Ascending aorta (tissue), 2 donors: ENCODE measurements at regions not wholly inside any gene's neighbourhood (a gene's known extent, or its start where the extent isn't known, plus 50 kb on each side); places are given as distances from the start of the nearest gene placed in this dataset.

Source experiments
- DNase-seq, 2 donors: peaks; one replicate each; pipeline ENCODE4 v3.0.0-alpha.2; 2019; ENCODE audit warnings: low spot score in 2 of 2
- H3K27ac ChIP-seq, 2 donors: fragments of 200-600 bp; sonication (generic); one replicate each; pipeline ENCODE4 v1.5.1; 2016 to 2017; ENCODE audit warnings: mild to moderate bottlenecking in 1 of 2
- H3K27me3 ChIP-seq: fragments of 200-600 bp; sonication (generic); one replicate; pipeline ENCODE4 v1.5.1; 2017
- H3K36me3 ChIP-seq, 2 donors: fragments of 200-600 bp; sonication (generic); one replicate each; pipeline ENCODE4 v1.5.1; 2016
- H3K4me1 ChIP-seq, 2 donors: fragments of 200-600 bp; sonication (generic); one replicate each; pipeline ENCODE4 v1.5.1; 2016 to 2017; ENCODE audit warnings: mild to moderate bottlenecking in 1 of 2
- H3K4me3 ChIP-seq, 2 donors: fragments of 200-600 bp; sonication (generic); one replicate each; pipeline ENCODE4 v1.5.1; 2016 to 2017; ENCODE audit warnings: mild to moderate bottlenecking in 1 of 2
- H3K9me3 ChIP-seq, 2 donors: fragments of 200-600 bp; sonication (generic); one replicate each; pipeline ENCODE4 v1.5.1; 2016
- intact Hi-C: fragments of 100-400 bp; cut with DNase I; formaldehyde crosslinking; loops from one replicate; pipeline ENCODE4 v1.15.1; 2023
- TF ChIP-seq, protein P1 (sequence below), 3 experiments: fragments of 200-600 bp in 2 of 3; fragments of 450-650 bp in 1 of 3; sonication (generic) in 2 of 3; IDR thresholded peaks; one replicate each; pipeline ENCODE4 v1.5.1; 2016 to 2019; ENCODE audit warnings: antibody characterized with exemption in 3 of 3, mild to moderate bottlenecking in 1 of 3, moderate library complexity in 1 of 3

DNA sequence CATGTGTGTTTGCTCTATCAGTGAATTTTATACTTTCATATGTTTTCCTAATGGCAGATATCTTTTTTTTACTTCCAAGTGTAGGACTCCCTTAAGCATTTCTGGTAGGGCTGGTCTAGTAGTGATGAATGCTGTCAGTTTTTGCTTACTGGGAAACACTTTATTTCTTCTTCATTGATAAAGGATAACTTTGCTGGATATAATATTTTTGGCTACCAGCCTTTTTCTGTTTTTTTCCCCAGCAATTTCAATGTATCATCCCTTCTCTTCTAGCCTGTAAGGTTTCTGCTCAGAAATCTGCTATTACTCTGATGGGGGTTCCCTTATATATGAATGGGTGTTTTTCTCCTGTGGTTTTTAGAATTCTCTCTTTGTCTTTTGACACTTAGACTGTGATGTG is 980.6 kb upstream of the PIK3C3 start:
- H3K4me1 ChIP-seq, result no peaks in the 10 kb centered on the region
- no peak overlapping the region for H3K4me3 ChIP-seq
- H3K9me3 ChIP-seq, result no peaks in the 10 kb centered on the region
- no peaks in the 10 kb centered on the region for H3K27me3 ChIP-seq
- TF ChIP-seq, protein P1, sequence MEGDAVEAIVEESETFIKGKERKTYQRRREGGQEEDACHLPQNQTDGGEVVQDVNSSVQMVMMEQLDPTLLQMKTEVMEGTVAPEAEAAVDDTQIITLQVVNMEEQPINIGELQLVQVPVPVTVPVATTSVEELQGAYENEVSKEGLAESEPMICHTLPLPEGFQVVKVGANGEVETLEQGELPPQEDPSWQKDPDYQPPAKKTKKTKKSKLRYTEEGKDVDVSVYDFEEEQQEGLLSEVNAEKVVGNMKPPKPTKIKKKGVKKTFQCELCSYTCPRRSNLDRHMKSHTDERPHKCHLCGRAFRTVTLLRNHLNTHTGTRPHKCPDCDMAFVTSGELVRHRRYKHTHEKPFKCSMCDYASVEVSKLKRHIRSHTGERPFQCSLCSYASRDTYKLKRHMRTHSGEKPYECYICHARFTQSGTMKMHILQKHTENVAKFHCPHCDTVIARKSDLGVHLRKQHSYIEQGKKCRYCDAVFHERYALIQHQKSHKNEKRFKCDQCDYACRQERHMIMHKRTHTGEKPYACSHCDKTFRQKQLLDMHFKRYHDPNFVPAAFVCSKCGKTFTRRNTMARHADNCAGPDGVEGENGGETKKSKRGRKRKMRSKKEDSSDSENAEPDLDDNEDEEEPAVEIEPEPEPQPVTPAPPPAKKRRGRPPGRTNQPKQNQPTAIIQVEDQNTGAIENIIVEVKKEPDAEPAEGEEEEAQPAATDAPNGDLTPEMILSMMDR (IDR thresholded peaks at IDR 0.05), result no peak
- H3K36me3 ChIP-seq, result no peaks in the 10 kb centered on the region
- no peak overlapping the region for H3K27ac ChIP-seq
- no peak for DNase-seq
- intact Hi-C loops, result no loop called here

DNA sequence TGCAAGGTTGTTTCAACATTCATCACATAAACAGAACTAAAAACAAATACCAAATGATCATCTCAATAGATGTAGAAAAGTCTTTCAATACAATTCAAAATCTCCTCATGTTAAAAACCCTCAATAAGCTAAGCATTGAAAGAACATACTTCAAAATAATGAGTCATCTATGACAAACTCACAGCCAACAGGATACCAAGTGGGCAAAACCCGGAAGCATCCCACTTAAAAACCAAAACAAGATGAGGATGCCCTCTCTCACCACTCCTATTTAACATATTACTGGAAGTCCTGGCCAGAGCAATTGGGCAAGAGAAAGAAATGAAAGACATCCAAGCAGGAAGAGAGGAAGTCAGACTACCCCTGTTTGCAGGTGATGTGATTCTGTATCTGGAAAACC is 992.2 kb upstream of the PIK3C3 start:
- Histone ChIP-seq H3K4me1 (no peaks in the 10 kb centered on the region), H3K36me3 (no peaks in the 10 kb centered on the region), H3K27ac (no peak overlapping the region), H3K9me3 (no peaks in the 10 kb centered on the region), H3K4me3 (no peak overlapping the region), H3K27me3 (no peaks in the 10 kb centered on the region)
- intact Hi-C loops, result no loop called here
- no peak for DNase-seq
- TF ChIP-seq, protein P1 (IDR thresholded peaks at IDR 0.05), result no peak

DNA sequence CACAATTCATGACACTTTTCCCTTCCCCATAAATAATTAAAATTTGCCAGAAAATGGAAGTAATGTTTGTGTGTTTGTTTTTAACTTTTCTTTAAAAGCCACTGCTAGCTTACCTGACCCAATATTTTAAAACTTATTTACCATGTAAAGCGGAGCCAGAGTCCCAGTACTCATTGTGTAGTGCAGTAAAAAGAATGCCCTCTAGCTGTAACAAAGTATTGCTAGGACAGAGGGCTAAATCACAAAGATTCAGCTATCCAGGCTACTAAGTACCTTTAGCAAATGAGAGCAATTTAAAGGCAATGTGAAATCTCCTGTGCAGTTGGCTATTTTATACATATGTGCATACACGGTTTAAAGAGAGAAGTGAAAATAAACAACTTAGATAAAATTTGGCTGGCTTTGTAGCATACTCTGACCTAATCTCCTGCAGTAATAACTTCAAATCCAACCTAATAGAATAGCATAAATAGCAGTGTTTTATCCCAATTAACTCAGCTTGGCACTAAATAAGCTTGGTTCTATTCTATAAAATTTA is 997.4 kb upstream of the PIK3C3 start:
- Histone ChIP-seq H3K4me1 (no peaks in the 10 kb centered on the region), H3K27me3 (no peaks in the 10 kb centered on the region)
- DNase-seq, result no peak

DNA sequence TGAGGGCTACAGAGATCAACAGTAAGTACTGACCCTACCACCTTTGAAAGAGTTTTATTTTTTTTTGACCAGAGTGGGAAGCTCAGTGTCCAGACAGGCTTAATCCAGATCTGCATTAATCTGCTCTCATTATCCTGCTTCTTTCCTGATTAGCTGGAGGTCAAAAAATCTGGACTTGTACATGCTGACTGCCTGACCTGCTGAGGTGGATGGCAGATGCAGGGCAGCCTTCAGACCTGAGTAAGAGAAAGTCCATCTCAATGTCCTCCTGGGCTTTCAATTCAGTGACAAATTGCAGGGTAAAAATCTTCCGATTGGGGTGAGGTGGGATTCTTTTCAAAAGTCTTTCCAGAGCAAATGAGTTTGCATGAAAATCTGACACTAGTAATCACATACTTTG is 998.8 kb upstream of the PIK3C3 start:
- H3K27ac ChIP-seq, result no peak overlapping the region
- H3K4me3 ChIP-seq, result no peak overlapping the region
- H3K27me3 ChIP-seq, result no peaks in the 10 kb centered on the region
- TF ChIP-seq, protein P1 (IDR thresholded peaks at IDR 0.05), result no peak
- DNase-seq, result no peak
- H3K36me3 ChIP-seq, result no peaks in the 10 kb centered on the region
- no peaks in the 10 kb centered on the region for H3K4me1 ChIP-seq
- intact Hi-C loops, result no loop called here
- no peaks in the 10 kb centered on the region for H3K9me3 ChIP-seq

More for the DNA sequence above, 997.4 kb upstream of the PIK3C3 start:
- intact Hi-C loops, result no loop called here
- no peaks in the 10 kb centered on the region for H3K9me3 ChIP-seq
- TF ChIP-seq, protein P1 (IDR thresholded peaks at IDR 0.05), result no peak
- no peak overlapping the region for H3K4me3 ChIP-seq
- no peak overlapping the region for H3K27ac ChIP-seq
- no peaks in the 10 kb centered on the region for H3K36me3 ChIP-seq

DNA sequence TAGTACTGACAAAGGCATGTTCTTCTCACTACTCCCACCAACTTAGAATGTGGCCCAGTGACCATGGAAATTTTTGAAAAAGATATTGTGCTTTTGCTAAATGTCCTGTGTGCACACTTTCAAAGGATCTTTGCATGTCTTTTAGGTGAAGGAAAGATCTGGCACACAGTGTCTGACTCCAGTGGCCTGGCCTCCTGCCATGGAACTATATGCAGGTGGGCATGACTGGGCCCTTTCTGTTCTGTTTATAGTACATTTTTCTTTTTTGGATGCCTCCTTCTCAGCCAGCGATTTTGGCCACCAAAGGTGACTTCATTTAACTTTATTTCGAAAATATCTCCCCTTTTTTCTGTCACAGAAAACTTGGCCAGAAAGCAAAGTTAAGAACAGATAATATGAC is 999.7 kb upstream of the PIK3C3 start:
- intact Hi-C loops, result no loop called here
- no peak for DNase-seq
- no peak overlapping the region for H3K27ac ChIP-seq
- H3K4me1 ChIP-seq, result no peaks in the 10 kb centered on the region
- H3K4me3 ChIP-seq, result no peak overlapping the region
- TF ChIP-seq, protein P1 (IDR thresholded peaks at IDR 0.05), result no peak
- H3K27me3 ChIP-seq, result no peaks in the 10 kb centered on the region
- H3K36me3 ChIP-seq, result no peaks in the 10 kb centered on the region
- H3K9me3 ChIP-seq, result no peaks in the 10 kb centered on the region
